Calu3 (cell line): ENCODE measurements at regions not wholly inside any gene's neighbourhood (a gene's known extent, or its start where the extent isn't known, plus 50 kb on each side); places are given as distances from the start of the nearest gene placed in this dataset.

Source experiments
- BruUV-seq: library from RNA; stranded (reverse); fragments of 400-500 nt; replicated peaks from 2 replicates; lab custom pipeline; 2021; lab: Mats Ljungman, UMichigan
- CTCF ChIA-PET: fragments of 300-600 bp; sonication (Branson Sonifier 250); formaldehyde crosslinking; loops from one replicate; lab custom pipeline; 2022; ENCODE audit warnings: antibody characterized with exemption; lab: Charles Lee
- DNase-seq: peaks from one replicate; pipeline ENCODE4 v3.0.0; 2022
- H3K27ac Mint-ChIP-seq: one replicate; pipeline ENCODE4 v1.8.0; 2022; ENCODE audit warnings: mixed read lengths; ENCODE audit not compliant: unreplicated experiment
- H3K27me3 Mint-ChIP-seq: one replicate; pipeline ENCODE4 v1.8.0; 2022; ENCODE audit warnings: mixed read lengths; ENCODE audit not compliant: unreplicated experiment
- H3K36me3 Mint-ChIP-seq: one replicate; pipeline ENCODE4 v1.8.0; 2022; ENCODE audit warnings: mild to moderate bottlenecking, moderate library complexity, mixed read lengths; ENCODE audit not compliant: insufficient read depth, unreplicated experiment
- H3K4me1 Mint-ChIP-seq: one replicate; pipeline ENCODE4 v1.8.0; 2022; ENCODE audit warnings: mild to moderate bottlenecking, low read depth, mixed read lengths; ENCODE audit not compliant: unreplicated experiment
- H3K4me3 Mint-ChIP-seq: one replicate; pipeline ENCODE4 v1.8.0; 2022; ENCODE audit warnings: mild to moderate bottlenecking, low read depth, moderate library complexity, mixed read lengths; ENCODE audit not compliant: unreplicated experiment
- H3K9me3 Mint-ChIP-seq: one replicate; pipeline ENCODE4 v1.8.0; 2022; ENCODE audit warnings: low read depth, mixed read lengths; ENCODE audit not compliant: unreplicated experiment
- CTCF ChIP-seq: fragments of 200-600 bp; IDR thresholded peaks from one replicate; pipeline ENCODE4 v1.8.0; 2022; ENCODE audit warnings: antibody characterized with exemption; ENCODE audit not compliant: unreplicated experiment
- intact Hi-C: fragments of 100-400 bp; cut with micrococcal nuclease; formaldehyde crosslinking; loops from one replicate; pipeline ENCODE4 v1.10.0; 2022; ENCODE audit not compliant: unreplicated experiment

DNA sequence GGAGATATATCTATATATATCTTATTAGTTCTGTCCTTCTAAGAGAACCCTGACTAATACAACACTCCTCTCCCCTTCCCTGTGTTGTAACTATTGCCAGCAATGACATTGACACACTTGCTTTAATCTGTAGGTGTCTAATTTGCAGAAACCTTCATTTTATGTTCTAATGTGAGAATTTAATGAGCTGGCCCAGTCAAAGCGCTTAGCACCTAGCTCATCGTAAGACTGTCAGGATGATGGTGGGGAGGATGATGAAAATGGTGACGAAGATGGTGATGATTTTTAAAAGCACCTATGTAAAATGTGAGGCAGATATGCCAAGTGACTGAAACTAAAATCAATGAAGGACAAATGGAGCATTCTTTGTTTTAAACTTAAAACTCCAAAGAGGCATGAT is 183.8 kb downstream of the DHX15 start:
- no peak overlapping the region for H3K4me3 Mint-ChIP-seq
- no peak for TF ChIP-seq CTCF
- BruUV-seq = no TSS peak
- no peak overlapping the region for H3K27ac Mint-ChIP-seq
- no peaks in the 10 kb centered on the region for H3K9me3 Mint-ChIP-seq
- H3K27me3 Mint-ChIP-seq = no peaks in the 10 kb centered on the region
- H3K36me3 Mint-ChIP-seq = no peaks in the 10 kb centered on the region
- intact Hi-C loops = no loop called here
- DNase-seq = no peak
- CTCF ChIA-PET = no interaction called here
- no peaks in the 10 kb centered on the region for H3K4me1 Mint-ChIP-seq

DNA sequence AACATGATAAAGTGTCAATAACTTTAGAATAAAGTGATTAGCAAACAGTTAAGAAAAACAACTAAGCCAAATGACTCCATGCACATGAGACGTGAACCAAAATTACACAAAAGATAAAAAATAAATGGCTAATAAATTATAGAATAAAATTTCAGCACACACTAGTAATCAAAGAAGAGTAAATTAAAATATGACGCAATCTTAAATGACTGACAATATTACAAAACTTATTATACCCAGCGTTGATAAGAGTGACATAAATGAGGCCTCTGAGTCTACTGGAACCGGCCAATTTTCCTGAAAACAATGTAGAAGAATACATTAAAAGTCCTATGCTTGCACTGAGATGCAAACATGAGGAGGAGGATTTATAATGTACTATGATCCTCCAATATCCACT is 187.4 kb downstream of the DHX15 start:
- CTCF ChIA-PET = no interaction called here
- no TSS peak for BruUV-seq
- H3K36me3 Mint-ChIP-seq = no peaks in the 10 kb centered on the region
- no peak overlapping the region for H3K4me3 Mint-ChIP-seq
- H3K9me3 Mint-ChIP-seq = no peaks in the 10 kb centered on the region
- no peaks in the 10 kb centered on the region for H3K4me1 Mint-ChIP-seq
- no peak for DNase-seq
- no peak for TF ChIP-seq CTCF
- intact Hi-C loops = no loop called here
- H3K27ac Mint-ChIP-seq = no peak overlapping the region
- H3K27me3 Mint-ChIP-seq = no peaks in the 10 kb centered on the region

DNA sequence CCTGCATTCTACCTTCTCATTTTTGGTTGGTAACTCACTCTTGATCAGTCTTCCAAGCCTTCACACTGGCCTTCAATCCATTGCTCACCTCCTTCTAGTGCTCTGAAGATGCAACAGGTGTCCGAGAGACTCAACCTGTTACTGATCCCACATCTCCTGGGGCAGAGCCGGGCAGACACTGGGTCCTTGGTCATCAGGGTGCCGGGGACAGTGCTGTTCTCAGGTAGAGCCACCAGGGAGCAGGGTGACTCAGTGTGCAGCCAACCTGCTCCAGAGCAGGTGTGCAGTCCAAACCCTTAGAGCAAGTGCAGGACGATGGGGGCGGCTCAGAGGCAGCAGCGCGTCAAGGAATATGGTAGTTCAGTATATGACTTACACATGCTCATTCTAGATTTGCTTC is 188.4 kb downstream of the DHX15 start:
- H3K9me3 Mint-ChIP-seq = no peaks in the 10 kb centered on the region
- H3K36me3 Mint-ChIP-seq = no peaks in the 10 kb centered on the region
- no peak overlapping the region for H3K27ac Mint-ChIP-seq
- intact Hi-C loops = no loop called here
- CTCF ChIA-PET = no interaction called here
- H3K4me1 Mint-ChIP-seq = no peaks in the 10 kb centered on the region
- TF ChIP-seq CTCF = no peak
- H3K27me3 Mint-ChIP-seq = no peaks in the 10 kb centered on the region
- BruUV-seq = no TSS peak
- no peak for DNase-seq
- H3K4me3 Mint-ChIP-seq = no peak overlapping the region

DNA sequence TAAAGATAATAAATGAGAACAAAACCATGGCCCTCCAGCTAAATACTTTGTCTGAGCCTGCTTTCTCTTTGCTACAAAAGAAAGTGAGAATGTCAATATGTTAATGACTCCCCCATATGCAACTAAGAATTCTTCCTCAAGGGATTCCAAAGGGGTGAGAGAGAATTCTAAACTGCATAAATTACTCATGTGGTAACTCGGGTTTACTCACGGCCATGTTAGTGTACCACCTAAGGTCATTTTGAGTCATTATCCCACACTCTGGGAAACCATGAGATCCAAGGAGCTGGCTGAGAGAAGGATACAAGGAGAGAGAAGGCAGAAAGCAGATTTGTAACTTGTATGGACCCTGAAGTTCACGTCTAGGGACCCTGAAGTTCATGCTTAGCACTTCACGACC is 190.3 kb downstream of the DHX15 start:
- H3K4me1 Mint-ChIP-seq = no peaks in the 10 kb centered on the region
- intact Hi-C loops = no loop called here
- CTCF ChIA-PET = no interaction called here
- DNase-seq = no peak
- TF ChIP-seq CTCF = no peak
- no peaks in the 10 kb centered on the region for H3K27me3 Mint-ChIP-seq
- no peaks in the 10 kb centered on the region for H3K36me3 Mint-ChIP-seq
- H3K4me3 Mint-ChIP-seq = no peak overlapping the region
- no peaks in the 10 kb centered on the region for H3K9me3 Mint-ChIP-seq
- no TSS peak for BruUV-seq
- no peak overlapping the region for H3K27ac Mint-ChIP-seq
